GM12864 (cell line): ENCODE measurements at regions not wholly inside any gene's neighbourhood (a gene's known extent, or its start where the extent isn't known, plus 50 kb on each side); places are given as distances from the start of the nearest gene placed in this dataset.
A peak's percentile ranks its signal among the peaks of the same experiment; 100 is the strongest.
"Not testable (repeated sequence)": the region's sequence is repeated elsewhere in the genome, so short reads cannot be mapped to it uniquely, and the experiment has no call there.

Experiments
- DNase-seq: peaks from one replicate; pipeline ENCODE4 v3.0.0-alpha.2; 2011; ENCODE audit warnings: low read depth
- H3K4me3 ChIP-seq: 2 replicates; pipeline ENCODE4 v1.5.1; 2011; ENCODE audit warnings: mild to moderate bottlenecking, low read depth, low read length, control low read depth
- TF ChIP-seq, protein P1 (sequence below): IDR thresholded peaks from 2 replicates; pipeline ENCODE4 v1.5.1; 2011; ENCODE audit warnings: low read depth, mild to moderate bottlenecking, moderate library complexity, low read length, control low read depth, inconsistent platforms; ENCODE audit errors: missing control alignments

DNA sequence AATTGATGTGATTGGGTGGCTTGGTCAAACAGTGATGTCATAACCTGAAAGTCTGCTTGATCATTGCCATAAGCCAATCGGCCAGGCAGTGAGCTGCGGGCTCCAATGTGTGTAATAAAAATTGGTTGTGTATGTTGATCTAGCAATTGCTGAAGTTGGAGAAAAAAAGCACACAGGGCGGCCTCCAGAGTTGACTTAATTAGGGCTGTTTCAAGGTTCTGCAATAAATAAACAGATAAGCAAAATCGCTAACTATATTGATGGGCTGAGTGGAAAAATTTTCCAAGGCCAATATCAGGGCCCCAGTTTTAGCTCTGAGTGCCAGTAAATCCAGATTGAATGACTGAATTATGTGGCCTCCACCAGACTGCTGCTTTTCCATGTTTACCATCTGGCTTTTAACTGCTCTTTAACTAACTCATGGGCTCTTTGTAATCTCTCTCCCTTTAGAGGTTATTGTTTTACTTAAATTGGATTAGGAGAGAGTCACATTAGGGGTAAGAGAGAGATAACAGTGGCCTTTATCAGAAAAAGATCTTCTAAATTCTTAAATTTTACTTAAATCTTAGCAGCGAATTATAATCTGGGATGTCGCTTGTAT is 160.6 kb upstream of the WDFY3 start:
- TF ChIP-seq, protein P1, sequence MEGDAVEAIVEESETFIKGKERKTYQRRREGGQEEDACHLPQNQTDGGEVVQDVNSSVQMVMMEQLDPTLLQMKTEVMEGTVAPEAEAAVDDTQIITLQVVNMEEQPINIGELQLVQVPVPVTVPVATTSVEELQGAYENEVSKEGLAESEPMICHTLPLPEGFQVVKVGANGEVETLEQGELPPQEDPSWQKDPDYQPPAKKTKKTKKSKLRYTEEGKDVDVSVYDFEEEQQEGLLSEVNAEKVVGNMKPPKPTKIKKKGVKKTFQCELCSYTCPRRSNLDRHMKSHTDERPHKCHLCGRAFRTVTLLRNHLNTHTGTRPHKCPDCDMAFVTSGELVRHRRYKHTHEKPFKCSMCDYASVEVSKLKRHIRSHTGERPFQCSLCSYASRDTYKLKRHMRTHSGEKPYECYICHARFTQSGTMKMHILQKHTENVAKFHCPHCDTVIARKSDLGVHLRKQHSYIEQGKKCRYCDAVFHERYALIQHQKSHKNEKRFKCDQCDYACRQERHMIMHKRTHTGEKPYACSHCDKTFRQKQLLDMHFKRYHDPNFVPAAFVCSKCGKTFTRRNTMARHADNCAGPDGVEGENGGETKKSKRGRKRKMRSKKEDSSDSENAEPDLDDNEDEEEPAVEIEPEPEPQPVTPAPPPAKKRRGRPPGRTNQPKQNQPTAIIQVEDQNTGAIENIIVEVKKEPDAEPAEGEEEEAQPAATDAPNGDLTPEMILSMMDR = no peak
- no peak overlapping the region for H3K4me3 ChIP-seq
- DNase-seq = no peak

DNA sequence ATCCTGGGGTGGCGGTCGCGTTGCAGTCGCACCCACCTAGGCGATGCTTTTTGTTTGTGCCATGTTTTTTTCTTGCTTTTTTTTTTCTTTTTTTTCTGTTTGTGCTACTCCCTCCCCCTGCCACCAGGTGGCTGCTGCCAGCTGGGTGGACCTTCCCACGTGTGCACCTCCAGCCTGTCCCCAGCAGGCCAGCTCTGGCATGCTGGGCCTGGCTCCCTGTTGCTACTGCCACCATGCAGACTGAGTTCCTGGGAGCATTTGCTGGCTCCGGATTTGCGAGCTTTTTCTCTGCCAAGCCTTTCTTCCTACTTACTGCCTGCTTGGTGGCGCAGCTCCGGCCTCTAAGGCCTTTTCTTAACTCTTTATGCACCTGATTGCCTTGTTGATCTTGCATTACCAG is 161.2 kb upstream of the WDFY3 start:
- TF ChIP-seq, protein P1 = peak; percentile 69
- no peak overlapping the region for H3K4me3 ChIP-seq
- DNase-seq = no peak

DNA sequence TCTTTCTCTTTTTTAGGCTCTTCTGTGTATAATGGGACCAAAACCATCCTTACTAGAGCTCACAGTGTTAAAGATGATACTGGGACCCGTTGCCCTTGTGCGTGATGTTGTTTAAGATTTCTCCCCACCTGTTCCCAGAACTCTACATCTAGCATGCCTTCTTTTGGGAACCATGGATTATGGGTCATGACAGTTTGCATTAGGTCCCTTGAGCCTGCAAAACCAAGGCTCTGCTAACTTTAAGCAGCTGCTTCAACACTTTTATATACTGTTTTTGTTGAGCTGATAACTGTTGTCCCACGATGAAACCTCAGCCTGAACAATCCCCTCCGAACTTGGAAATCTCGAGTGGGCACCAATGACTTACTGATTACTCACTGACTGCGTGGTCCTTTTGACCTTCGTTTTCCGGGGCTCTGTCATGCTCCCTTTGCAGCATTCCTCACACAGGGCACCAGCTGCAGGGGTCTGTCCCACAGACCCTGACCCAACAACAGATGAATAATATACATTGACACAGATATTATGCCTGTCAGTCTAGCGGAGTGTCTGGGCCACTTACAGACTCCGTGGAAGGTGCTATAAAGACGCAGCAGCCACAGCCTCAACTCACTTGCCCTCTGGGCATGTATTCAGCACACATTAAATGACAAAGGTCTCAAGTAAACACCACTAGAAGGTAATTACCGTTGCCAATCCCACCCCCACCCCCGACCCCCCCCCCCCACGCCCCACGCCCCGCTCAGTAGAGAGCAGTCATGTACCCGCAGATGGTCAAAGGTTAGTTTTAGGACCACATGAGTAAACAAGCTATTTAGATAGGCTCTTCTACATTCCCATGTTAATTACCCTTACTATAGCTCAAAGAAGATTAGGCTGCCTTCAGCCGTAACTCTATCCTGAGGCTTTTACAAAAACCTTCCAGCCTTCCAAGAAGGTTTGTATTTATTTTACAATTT is 162.0 kb upstream of the WDFY3 start:
- TF ChIP-seq, protein P1 = no peak
- no peak for DNase-seq
- no peak overlapping the region for H3K4me3 ChIP-seq

DNA sequence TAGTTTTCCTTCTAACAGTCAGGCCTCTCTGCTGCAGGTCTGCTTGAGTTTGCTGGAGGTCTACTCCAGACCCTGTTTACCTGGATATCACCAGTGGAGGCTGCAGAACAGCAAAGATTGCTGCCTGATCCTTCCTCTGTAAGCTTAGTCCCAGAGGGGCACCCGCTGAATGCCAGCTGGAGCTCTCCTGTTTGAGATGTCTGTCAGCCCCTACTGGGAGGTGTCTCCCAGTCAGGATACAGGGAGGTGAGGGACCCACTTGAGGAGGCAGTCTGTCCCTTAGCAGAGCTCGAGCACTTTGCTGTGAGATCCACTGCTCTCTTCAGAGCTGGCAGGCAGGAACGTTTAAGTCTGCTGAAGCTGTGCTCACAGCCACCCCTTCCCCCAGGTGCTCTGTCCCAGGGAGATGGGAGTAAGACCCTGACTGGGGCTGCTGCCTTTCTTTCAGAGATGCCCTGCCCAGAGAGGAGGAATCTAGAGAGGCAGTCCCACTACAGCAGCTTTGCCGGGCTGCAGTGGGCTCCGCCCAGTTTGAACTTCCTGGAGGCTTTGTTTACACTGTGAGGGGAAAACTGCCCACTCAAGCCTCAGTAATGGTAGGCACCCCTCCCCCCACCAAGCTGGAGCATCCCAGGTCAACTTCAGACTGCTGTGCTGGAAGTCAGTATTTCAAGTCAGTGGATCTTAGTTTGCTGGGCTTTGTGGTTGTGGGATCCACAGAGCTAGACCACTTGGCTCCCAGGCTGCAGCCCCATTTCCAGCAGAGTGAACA is 163.1 kb upstream of the WDFY3 start:
- DNase-seq = not testable (repeated sequence)

DNA sequence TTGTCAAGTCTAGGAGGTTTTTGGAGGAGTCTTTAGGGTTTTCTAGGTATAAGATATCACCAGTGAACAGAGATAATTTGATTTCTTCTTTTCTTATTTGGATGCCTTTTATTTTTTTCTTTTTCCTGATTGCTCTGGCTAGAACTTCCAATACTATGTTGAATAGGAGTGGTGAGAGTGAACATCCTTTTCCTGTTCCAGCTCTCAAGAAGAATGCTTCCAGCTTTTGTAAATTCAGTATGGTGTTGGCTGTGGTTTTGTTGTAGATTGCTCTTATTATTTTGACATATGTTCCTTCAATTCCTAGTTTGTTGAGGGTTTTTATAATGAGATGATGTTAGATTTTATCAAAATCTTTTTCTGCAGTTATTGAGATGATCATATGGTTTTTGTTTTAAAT is 165.6 kb upstream of the WDFY3 start:
- DNase-seq = no peak
- TF ChIP-seq, protein P1 = no peak
- no peak overlapping the region for H3K4me3 ChIP-seq

More for the DNA sequence above, 163.1 kb upstream of the WDFY3 start:
- not testable (repeated sequence) for H3K4me3 ChIP-seq

DNA sequence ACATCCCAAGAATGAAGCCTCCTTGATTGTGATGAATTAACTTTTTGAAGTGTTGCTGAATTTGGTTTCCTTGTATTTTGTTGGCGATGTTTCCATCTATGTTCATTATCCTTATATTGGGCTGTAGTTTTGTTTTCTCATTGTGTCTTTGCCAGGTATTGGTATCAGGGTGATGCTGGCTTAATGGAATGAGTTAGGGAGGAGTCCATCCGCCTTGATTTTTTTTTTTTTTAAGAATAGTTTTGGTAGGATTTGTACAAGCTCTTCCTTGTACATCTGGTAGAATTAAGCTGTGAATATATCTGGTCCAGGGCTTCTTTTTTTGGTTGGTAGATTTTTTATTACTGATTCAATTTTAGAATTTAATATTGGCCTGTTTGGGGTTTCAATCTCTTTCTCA is 166.1 kb upstream of the WDFY3 start:
- DNase-seq = no peak
- H3K4me3 ChIP-seq = no peak overlapping the region
- TF ChIP-seq, protein P1 = no peak

DNA sequence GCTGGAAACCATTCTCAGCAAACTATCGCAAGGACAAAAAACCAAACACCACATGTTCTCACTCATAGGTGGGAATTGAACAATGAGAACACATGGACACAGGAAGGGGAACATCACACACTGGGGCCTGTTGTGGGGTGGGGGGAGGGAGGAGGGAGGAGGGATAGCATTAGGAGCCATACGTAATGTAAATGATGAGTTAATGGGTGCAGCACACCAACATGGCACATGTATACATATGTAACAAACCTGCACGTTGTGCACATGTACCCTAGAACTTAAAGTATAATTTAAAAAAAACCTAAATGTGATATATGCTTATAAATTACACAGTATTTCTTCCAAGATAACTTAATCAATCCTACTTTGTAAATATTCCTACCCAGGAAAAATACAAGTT is 173.3 kb upstream of the WDFY3 start:
- DNase-seq = not testable (repeated sequence)

DNA sequence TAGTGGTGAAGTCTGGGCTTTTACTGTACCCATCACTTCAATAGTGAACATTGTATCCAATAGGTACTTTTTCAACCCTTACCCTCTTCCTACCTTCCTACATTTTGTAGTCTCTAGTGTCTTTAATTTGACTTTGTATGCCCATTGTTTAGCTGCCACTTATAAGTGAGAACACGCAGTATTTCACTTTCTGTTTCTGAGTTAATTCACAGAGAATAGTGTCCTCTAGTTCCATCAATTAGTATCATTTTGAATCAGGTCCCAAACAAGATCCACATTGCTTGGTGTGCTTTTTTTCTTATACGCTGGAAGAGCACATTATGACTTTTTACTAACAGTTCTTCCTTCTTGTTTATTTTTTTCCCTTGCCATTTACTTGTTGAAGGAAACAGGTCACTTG is 176.0 kb upstream of the WDFY3 start:
- H3K4me3 ChIP-seq = no peak overlapping the region
- TF ChIP-seq, protein P1 = no peak
- no peak for DNase-seq

More for the DNA sequence above, 173.3 kb upstream of the WDFY3 start:
- not testable (repeated sequence) for H3K4me3 ChIP-seq
